ENCODE measurements at regions not wholly inside any gene's neighbourhood (a gene's known extent, or its start where the extent isn't known, plus 50 kb on each side); places are given as distances from the start of the nearest gene placed in this dataset.

GRCh38 chr21:38968887-38969543 is 163.3 kb downstream of the ETS2 start:
- H3K9me3 ChIP-seq: no peaks in the 10 kb centered on the region
- H3K4me1 ChIP-seq: peaks cover 7% of the 10 kb centered on the region
- no peaks in the 10 kb centered on the region for H3K36me3 ChIP-seq
- intact Hi-C loops (cut with DNase I): no loop called here
- ATAC-seq (no peak), DNase-seq (no peak)
- H3K4me3 ChIP-seq: no peak overlapping the region
- TF ChIP-seq CTCF (IDR thresholded peaks at IDR 0.05): no peak
- H3K27me3 ChIP-seq: no peaks in the 10 kb centered on the region
- H3K27ac ChIP-seq: no peak overlapping the region

- ATAC-seq: peak; percentile 93
- peak overlapping the region; percentile 34 for H3K27ac ChIP-seq
Observed at GRCh38 chr21:38965910-38966504, 160.3 kb downstream of the ETS2 start.

GRCh38 chr21:38965241-38965640 is 159.5 kb downstream of the ETS2 start:
- Histone ChIP-seq H3K27me3 (no peaks in the 10 kb centered on the region), H3K27ac (no peak overlapping the region), H3K4me1 (peaks cover 7% of the 10 kb centered on the region), H3K9me3 (no peaks in the 10 kb centered on the region), H3K4me3 (no peak overlapping the region), H3K36me3 (no peaks in the 10 kb centered on the region)
- intact Hi-C loops (cut with DNase I): no loop called here
- no peak for TF ChIP-seq CTCF (IDR thresholded peaks at IDR 0.05)
- no peak for ATAC-seq
- DNase-seq: no peak

More at GRCh38 chr21:38965910-38966504, 160.3 kb downstream of the ETS2 start:
- Histone ChIP-seq H3K4me1 (peaks cover 7% of the 10 kb centered on the region), H3K27me3 (no peaks in the 10 kb centered on the region), H3K36me3 (no peaks in the 10 kb centered on the region), H3K4me3 (no peak overlapping the region), H3K9me3 (no peaks in the 10 kb centered on the region)
- DNase-seq: peak; percentile 78
- intact Hi-C loops (cut with DNase I): no loop called here
- no peak for TF ChIP-seq CTCF (IDR thresholded peaks at IDR 0.05)

GRCh38 chr21:38963006-38963405 is 157.3 kb downstream of the ETS2 start:
- no peak for TF ChIP-seq CTCF (IDR thresholded peaks at IDR 0.05)
- Histone ChIP-seq H3K36me3 (no peaks in the 10 kb centered on the region), H3K4me3 (no peak overlapping the region), H3K27me3 (no peaks in the 10 kb centered on the region), H3K27ac (no peak overlapping the region), H3K9me3 (no peaks in the 10 kb centered on the region), H3K4me1 (peaks cover 17% of the 10 kb centered on the region)
- intact Hi-C loops (cut with DNase I): no loop called here
- no peak for ATAC-seq
- DNase-seq: no peak

- Histone ChIP-seq H3K27ac (peak overlapping the region; percentile 77), H3K4me1 (peaks cover 17% of the 10 kb centered on the region), H3K27me3 (no peaks in the 10 kb centered on the region), H3K4me3 (no peak overlapping the region), H3K9me3 (no peaks in the 10 kb centered on the region), H3K36me3 (no peaks in the 10 kb centered on the region)
- intact Hi-C loops (cut with DNase I): no loop called here
- no peak for ATAC-seq
- no peak for DNase-seq
- TF ChIP-seq CTCF (IDR thresholded peaks at IDR 0.05): no peak
Observed at GRCh38 chr21:38960251-38960650, 154.5 kb downstream of the ETS2 start.

All from upper lobe of right lung (tissue), 1 donor.